GM23338 (cell line): ENCODE measurements at regions not wholly inside any gene's neighbourhood (a gene's known extent, or its start where the extent isn't known, plus 50 kb on each side); places are given as distances from the start of the nearest gene placed in this dataset.

Source experiments
- ATAC-seq: fragments of 200-7000 bp; cut with Tn5 transposase; 3 replicates; pipeline ENCODE4 v1.9.1; 2020
- DNase-seq: peaks from one replicate; pipeline ENCODE4 v3.0.0-alpha.2; 2015; ENCODE audit warnings: low spot score
- H2AFZ ChIP-seq: fragments of 200-600 bp; sonication (generic); 2 replicates; pipeline ENCODE4 v1.8.0; 2016; ENCODE audit warnings: antibody characterized with exemption, mild to moderate bottlenecking, moderate library complexity
- H3F3A ChIP-seq: fragments of 200-600 bp; sonication (generic); replicated peaks from 2 replicates; pipeline ENCODE4 v1.8.0; 2017; ENCODE audit warnings: antibody characterized with exemption, mixed run types, low read depth
- H3K27ac ChIP-seq: fragments of 200-600 bp; sonication (generic); 2 replicates; pipeline ENCODE4 v1.6.1; 2016; ENCODE audit warnings: low read depth
- H3K27me3 ChIP-seq: fragments of 200-600 bp; sonication (generic); 2 replicates; pipeline ENCODE4 v1.8.0; 2016; ENCODE audit warnings: mild to moderate bottlenecking, mixed run types, moderate library complexity; ENCODE audit not compliant: insufficient read depth
- H3K36me3 ChIP-seq: fragments of 200-600 bp; sonication (generic); 2 replicates; pipeline ENCODE4 v1.8.0; 2016; ENCODE audit warnings: mild to moderate bottlenecking; ENCODE audit not compliant: insufficient read depth
- H3K4me1 ChIP-seq: fragments of 200-600 bp; sonication (generic); 2 replicates; pipeline ENCODE4 v1.8.0; 2016; ENCODE audit warnings: mild to moderate bottlenecking, moderate library complexity; ENCODE audit not compliant: insufficient read depth
- H3K4me2 ChIP-seq: fragments of 200-600 bp; sonication (generic); 2 replicates; pipeline ENCODE4 v1.7.1; 2017; ENCODE audit warnings: mixed run types
- H3K4me3 ChIP-seq: fragments of 200-600 bp; sonication (generic); 2 replicates; pipeline ENCODE4 v1.6.1; 2016; ENCODE audit warnings: mixed run types
- H3K79me2 ChIP-seq: fragments of 200-600 bp; sonication (generic); replicated peaks from 2 replicates; pipeline ENCODE4 v1.8.0; 2017; ENCODE audit warnings: mild to moderate bottlenecking; ENCODE audit not compliant: insufficient read depth
- H3K9me2 ChIP-seq: fragments of 200-600 bp; sonication (generic); 2 replicates; pipeline ENCODE4 v1.8.0; 2017; ENCODE audit not compliant: insufficient read depth
- H4K20me1 ChIP-seq: fragments of 200-600 bp; sonication (generic); replicated peaks from 2 replicates; pipeline ENCODE4 v1.8.0; 2017; ENCODE audit warnings: mild to moderate bottlenecking; ENCODE audit not compliant: insufficient read depth
- H3K27ac Mint-ChIP-seq: 2 replicates; pipeline ENCODE4 v1.8.0; 2020; ENCODE audit warnings: inconsistent platforms, mild to moderate bottlenecking, moderate library complexity, mixed read lengths
- H3K27me3 Mint-ChIP-seq: 3 replicates; pipeline ENCODE4 v1.8.0; 2022; ENCODE audit warnings: low read depth, mild to moderate bottlenecking, moderate library complexity, mixed read lengths, inconsistent platforms; ENCODE audit not compliant: insufficient read depth, poor library complexity
- H3K36me3 Mint-ChIP-seq: 3 replicates; pipeline ENCODE4 v1.8.0; 2021; ENCODE audit warnings: low read depth, mild to moderate bottlenecking, inconsistent platforms, moderate library complexity, mixed read lengths
- H3K4me1 Mint-ChIP-seq: 3 replicates; pipeline ENCODE4 v1.8.0; 2020; ENCODE audit warnings: mild to moderate bottlenecking, inconsistent platforms, mixed read lengths
- H3K4me3 Mint-ChIP-seq: 3 replicates; pipeline ENCODE4 v1.8.0; 2021; ENCODE audit warnings: moderate library complexity, mild to moderate bottlenecking, inconsistent platforms, mixed read lengths
- H3K9me3 Mint-ChIP-seq: 3 replicates; pipeline ENCODE4 v1.8.0; 2020; ENCODE audit warnings: moderate library complexity, mild to moderate bottlenecking, inconsistent platforms, mixed read lengths
- TF ChIP-seq, protein P1 (sequence below), 2 experiments: fragments of 200-600 bp in 1 of 2; sonication (generic) in 1 of 2; conservative IDR thresholded peaks; 2 replicates each; pipeline versions ENCODE4 v1.5.1 to v1.6.1; 2016 to 2017; ENCODE audit warnings: antibody characterized with exemption in 2 of 2, low read depth in 2 of 2, mild to moderate bottlenecking in 2 of 2, moderate library complexity in 1 of 2
- TF ChIP-seq, protein P2 (sequence below): IDR thresholded peaks from 2 replicates; pipeline ENCODE4 v1.6.1; 2016; ENCODE audit warnings: antibody characterized with exemption
- TF ChIP-seq, protein P3 (sequence below): IDR thresholded peaks from one replicate; pipeline ENCODE4 v1.6.1; 2018; ENCODE audit warnings: antibody characterized with exemption; ENCODE audit not compliant: unreplicated experiment

DNA sequence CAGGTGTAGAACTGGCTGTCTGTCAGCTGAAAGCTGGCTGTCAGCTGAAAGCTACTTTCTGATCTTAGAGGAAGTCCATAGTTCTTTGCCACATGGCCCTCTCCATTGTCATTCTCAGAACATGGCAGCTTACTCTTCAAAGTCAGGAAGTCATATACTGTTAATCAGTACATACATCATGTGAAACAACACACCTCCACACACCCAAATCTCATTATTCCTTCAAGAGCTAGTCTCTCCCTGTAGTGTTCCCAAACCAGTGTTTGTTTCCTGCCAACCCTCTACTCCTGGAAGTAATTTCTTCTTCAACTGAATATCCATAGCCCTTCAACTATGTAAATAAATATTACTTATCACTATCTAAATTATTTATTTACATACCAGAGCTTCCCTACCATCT, 58.9 kb downstream of the OR5AK2 start:
- Histone ChIP-seq H3K79me2 (no peaks in the 10 kb centered on the region), H3K4me1 (no peaks in the 10 kb centered on the region), H3K27ac (no peak overlapping the region), H2AFZ (no peak overlapping the region), H3K27me3 (no peaks in the 10 kb centered on the region), H3K4me2 (no peak overlapping the region), H3K9me2 (no peaks in the 10 kb centered on the region), H3F3A (no peaks in the 10 kb centered on the region), H3K36me3 (no peaks in the 10 kb centered on the region), H3K4me3 (no peak overlapping the region), H4K20me1 (no peaks in the 10 kb centered on the region)
- Mint-ChIP-seq H3K9me3 (peaks cover 5% of the 10 kb centered on the region; the same call in 2 of the 3 replicates), H3K4me3 (no peak overlapping the region), H3K27me3 (no peaks in the 10 kb centered on the region), H3K27ac (no peak overlapping the region), H3K36me3 (no peaks in the 10 kb centered on the region), H3K4me1 (no peaks in the 10 kb centered on the region)
- no peak for DNase-seq
- TF ChIP-seq, protein P1, sequence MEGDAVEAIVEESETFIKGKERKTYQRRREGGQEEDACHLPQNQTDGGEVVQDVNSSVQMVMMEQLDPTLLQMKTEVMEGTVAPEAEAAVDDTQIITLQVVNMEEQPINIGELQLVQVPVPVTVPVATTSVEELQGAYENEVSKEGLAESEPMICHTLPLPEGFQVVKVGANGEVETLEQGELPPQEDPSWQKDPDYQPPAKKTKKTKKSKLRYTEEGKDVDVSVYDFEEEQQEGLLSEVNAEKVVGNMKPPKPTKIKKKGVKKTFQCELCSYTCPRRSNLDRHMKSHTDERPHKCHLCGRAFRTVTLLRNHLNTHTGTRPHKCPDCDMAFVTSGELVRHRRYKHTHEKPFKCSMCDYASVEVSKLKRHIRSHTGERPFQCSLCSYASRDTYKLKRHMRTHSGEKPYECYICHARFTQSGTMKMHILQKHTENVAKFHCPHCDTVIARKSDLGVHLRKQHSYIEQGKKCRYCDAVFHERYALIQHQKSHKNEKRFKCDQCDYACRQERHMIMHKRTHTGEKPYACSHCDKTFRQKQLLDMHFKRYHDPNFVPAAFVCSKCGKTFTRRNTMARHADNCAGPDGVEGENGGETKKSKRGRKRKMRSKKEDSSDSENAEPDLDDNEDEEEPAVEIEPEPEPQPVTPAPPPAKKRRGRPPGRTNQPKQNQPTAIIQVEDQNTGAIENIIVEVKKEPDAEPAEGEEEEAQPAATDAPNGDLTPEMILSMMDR (conservative IDR thresholded peaks at IDR 0.05; ENCODE audit: low read depth in 2 of 2) = no peak
- TF ChIP-seq, protein P2, sequence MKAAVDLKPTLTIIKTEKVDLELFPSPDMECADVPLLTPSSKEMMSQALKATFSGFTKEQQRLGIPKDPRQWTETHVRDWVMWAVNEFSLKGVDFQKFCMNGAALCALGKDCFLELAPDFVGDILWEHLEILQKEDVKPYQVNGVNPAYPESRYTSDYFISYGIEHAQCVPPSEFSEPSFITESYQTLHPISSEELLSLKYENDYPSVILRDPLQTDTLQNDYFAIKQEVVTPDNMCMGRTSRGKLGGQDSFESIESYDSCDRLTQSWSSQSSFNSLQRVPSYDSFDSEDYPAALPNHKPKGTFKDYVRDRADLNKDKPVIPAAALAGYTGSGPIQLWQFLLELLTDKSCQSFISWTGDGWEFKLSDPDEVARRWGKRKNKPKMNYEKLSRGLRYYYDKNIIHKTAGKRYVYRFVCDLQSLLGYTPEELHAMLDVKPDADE = no peak
- TF ChIP-seq, protein P3, sequence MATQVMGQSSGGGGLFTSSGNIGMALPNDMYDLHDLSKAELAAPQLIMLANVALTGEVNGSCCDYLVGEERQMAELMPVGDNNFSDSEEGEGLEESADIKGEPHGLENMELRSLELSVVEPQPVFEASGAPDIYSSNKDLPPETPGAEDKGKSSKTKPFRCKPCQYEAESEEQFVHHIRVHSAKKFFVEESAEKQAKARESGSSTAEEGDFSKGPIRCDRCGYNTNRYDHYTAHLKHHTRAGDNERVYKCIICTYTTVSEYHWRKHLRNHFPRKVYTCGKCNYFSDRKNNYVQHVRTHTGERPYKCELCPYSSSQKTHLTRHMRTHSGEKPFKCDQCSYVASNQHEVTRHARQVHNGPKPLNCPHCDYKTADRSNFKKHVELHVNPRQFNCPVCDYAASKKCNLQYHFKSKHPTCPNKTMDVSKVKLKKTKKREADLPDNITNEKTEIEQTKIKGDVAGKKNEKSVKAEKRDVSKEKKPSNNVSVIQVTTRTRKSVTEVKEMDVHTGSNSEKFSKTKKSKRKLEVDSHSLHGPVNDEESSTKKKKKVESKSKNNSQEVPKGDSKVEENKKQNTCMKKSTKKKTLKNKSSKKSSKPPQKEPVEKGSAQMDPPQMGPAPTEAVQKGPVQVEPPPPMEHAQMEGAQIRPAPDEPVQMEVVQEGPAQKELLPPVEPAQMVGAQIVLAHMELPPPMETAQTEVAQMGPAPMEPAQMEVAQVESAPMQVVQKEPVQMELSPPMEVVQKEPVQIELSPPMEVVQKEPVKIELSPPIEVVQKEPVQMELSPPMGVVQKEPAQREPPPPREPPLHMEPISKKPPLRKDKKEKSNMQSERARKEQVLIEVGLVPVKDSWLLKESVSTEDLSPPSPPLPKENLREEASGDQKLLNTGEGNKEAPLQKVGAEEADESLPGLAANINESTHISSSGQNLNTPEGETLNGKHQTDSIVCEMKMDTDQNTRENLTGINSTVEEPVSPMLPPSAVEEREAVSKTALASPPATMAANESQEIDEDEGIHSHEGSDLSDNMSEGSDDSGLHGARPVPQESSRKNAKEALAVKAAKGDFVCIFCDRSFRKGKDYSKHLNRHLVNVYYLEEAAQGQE = no peak
- no peak for ATAC-seq

DNA sequence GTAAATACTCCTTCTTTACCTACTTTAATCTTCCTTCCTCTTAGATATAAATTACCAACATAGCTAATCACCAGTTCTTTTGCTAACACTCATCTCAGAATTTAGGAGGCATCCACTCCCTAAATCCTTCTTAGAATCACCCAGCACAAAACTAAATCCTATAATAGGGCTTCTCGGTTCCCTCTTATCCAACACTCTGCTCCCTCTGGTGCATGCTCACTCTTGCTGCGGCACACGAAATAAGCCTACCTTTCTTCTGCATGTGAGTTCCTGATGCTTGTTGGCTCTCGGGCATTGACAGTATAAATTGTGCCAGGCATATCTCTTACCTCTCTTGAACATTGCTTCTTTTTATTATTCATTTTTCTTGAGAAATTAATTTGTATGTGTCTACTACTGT, 61.0 kb downstream of the OR5AK2 start:
- Histone ChIP-seq H3K36me3 (no peaks in the 10 kb centered on the region), H3K27ac (no peak overlapping the region), H3K9me2 (no peaks in the 10 kb centered on the region), H3K4me2 (no peak overlapping the region), H3K27me3 (no peaks in the 10 kb centered on the region), H3F3A (no peaks in the 10 kb centered on the region), H3K4me3 (no peak overlapping the region), H4K20me1 (no peaks in the 10 kb centered on the region), H3K4me1 (no peaks in the 10 kb centered on the region), H2AFZ (no peak overlapping the region), H3K79me2 (no peaks in the 10 kb centered on the region)
- no peak overlapping the region for H3K27ac Mint-ChIP-seq
- TF ChIP-seq, protein P3 = no peak
- TF ChIP-seq, protein P1 (conservative IDR thresholded peaks at IDR 0.05; ENCODE audit: low read depth in 2 of 2) = 0 out of 4 replicates have a peak, but pooled peaks of 1 of the 2 experiments have one; percentile 9
- H3K4me3 Mint-ChIP-seq = no peak overlapping the region
- DNase-seq (peak; percentile 16), ATAC-seq (peak; percentile 50)
- no peaks in the 10 kb centered on the region; the same call in 2 of the 3 replicates for H3K9me3 Mint-ChIP-seq
- no peaks in the 10 kb centered on the region for H3K4me1 Mint-ChIP-seq
- no peaks in the 10 kb centered on the region for H3K36me3 Mint-ChIP-seq
- H3K27me3 Mint-ChIP-seq = no peaks in the 10 kb centered on the region
